ENCODE measurements at regions not wholly inside any gene's neighbourhood (a gene's known extent, or its start where the extent isn't known, plus 50 kb on each side); places are given as distances from the start of the nearest gene placed in this dataset.

DNA sequence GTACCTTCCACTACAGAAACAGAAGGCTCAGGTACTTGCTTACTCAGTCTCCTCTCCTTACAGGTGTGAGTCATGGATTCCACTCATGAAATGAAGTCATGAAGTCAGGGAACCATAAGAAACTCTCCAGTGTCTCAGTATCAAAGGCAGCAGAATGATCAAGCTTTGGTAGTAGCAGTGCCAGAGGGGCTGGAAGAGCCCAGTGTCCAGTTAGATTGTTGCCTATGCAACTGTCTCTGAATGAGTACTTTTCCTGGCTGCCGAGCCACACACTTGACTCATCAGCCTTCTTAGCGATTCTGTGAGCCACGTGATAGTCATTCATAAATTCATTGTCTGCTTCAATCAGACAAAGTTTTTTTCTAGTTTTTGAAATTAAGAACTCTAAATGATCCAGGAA, 52.2 kb upstream of the DTNBP1 start:
- Histone ChIP-seq H3K4me3 (ENCODE audit: low read depth in 1 of 2, low read length in 2 of 2) (no peak overlapping the region), H3K9me3 (ENCODE audit: control insufficient read depth in 1 of 2, low read length in 2 of 2) (peaks cover 0 to 7% of the 10 kb centered on the region in 2 donors), H3K27me3 (ENCODE audit: control insufficient read depth in 1 of 2, insufficient read depth in 2 of 2, low read length in 2 of 2) (no peaks in the 10 kb centered on the region), H3K4me1 (ENCODE audit: control insufficient read depth in 1 of 2, insufficient read depth in 2 of 2, low read length in 2 of 2) (no peaks in the 10 kb centered on the region), H3K27ac (ENCODE audit: low read depth, low read length) (no peak overlapping the region), H3K9ac (ENCODE audit: low read depth in 1 of 2, low read length in 2 of 2) (no peak overlapping the region), H3K36me3 (ENCODE audit: control insufficient read depth in 1 of 2, insufficient read depth in 2 of 2, low read length in 2 of 2) (no peaks in the 10 kb centered on the region)

DNA sequence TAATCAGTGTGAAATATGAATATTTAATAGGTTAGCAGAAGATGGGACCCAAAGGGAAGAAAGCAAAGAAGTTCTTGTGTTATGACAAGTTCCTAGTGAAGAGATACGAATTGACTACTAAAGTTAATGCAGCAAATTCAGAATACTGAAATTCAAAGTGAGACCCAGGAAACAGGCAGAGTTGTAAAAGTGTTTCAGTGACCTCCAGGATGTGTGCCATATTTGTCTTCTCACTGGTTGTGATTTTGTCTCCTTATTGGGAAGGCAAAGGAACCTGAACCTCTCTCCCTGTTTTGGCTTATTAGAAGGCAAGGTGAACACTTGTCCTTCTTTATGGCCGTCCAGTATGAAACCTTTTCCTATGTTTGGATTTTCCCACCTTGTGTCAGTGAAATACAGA, 51.8 kb upstream of the DTNBP1 start:
- Histone ChIP-seq H3K9me3 (ENCODE audit: control insufficient read depth in 1 of 2, low read length in 2 of 2) (peaks cover 0 to 7% of the 10 kb centered on the region in 2 donors), H3K27ac (ENCODE audit: low read depth, low read length) (no peak overlapping the region), H3K27me3 (ENCODE audit: control insufficient read depth in 1 of 2, insufficient read depth in 2 of 2, low read length in 2 of 2) (no peaks in the 10 kb centered on the region), H3K9ac (ENCODE audit: low read depth in 1 of 2, low read length in 2 of 2) (no peak overlapping the region), H3K4me3 (ENCODE audit: low read depth in 1 of 2, low read length in 2 of 2) (no peak overlapping the region), H3K4me1 (ENCODE audit: control insufficient read depth in 1 of 2, insufficient read depth in 2 of 2, low read length in 2 of 2) (no peaks in the 10 kb centered on the region), H3K36me3 (ENCODE audit: control insufficient read depth in 1 of 2, insufficient read depth in 2 of 2, low read length in 2 of 2) (no peaks in the 10 kb centered on the region)

DNA sequence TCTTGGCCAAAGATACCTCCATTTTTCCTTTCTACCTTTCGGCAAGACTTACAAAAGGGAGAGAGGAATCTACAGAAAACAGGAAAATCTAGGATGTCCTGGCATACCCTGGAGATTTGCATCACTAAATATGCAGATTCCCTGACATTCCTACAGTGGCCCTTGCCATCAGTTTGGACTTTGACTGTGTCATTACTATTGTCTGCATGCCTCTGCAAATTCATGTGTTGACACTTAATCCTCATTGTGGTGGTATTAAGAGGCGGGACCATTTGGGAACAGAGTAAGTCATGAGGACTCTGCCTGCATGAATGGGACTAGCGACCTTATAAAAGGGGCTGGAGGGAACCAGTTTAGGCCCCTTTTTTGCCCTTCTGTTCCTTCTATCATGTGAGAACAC, 50.5 kb upstream of the DTNBP1 start:
- Histone ChIP-seq H3K27ac (ENCODE audit: low read depth, low read length) (no peak overlapping the region), H3K4me1 (ENCODE audit: control insufficient read depth in 1 of 2, insufficient read depth in 2 of 2, low read length in 2 of 2) (no peaks in the 10 kb centered on the region), H3K27me3 (ENCODE audit: control insufficient read depth in 1 of 2, insufficient read depth in 2 of 2, low read length in 2 of 2) (no peaks in the 10 kb centered on the region), H3K9ac (ENCODE audit: low read depth in 1 of 2, low read length in 2 of 2) (no peak overlapping the region), H3K9me3 (ENCODE audit: control insufficient read depth in 1 of 2, low read length in 2 of 2) (peaks cover 0 to 7% of the 10 kb centered on the region in 2 donors), H3K4me3 (ENCODE audit: low read depth in 1 of 2, low read length in 2 of 2) (no peak overlapping the region), H3K36me3 (ENCODE audit: control insufficient read depth in 1 of 2, insufficient read depth in 2 of 2, low read length in 2 of 2) (no peaks in the 10 kb centered on the region)

DNA sequence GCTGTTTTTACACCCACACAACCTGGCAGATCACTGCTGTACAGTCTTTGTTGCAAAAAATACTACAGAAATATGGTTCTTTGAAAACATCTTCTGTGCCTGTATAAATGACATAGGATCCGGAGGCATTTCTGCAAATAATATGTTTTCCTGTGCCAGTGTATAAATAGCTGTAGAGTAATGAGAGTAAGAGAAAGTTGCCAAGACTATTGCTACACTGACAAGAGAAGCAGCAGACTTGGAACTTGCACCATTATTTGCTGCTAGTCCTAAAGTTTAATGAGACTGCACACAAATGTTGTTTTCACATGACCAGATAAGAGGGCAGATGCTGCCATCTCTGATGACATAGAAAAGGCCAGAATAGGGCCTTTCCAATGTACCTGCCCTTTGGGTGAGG, 50.0 kb upstream of the DTNBP1 start:
- H3K9ac ChIP-seq (ENCODE audit: low read depth in 1 of 2, low read length in 2 of 2): no peak overlapping the region
- H3K36me3 ChIP-seq (ENCODE audit: control insufficient read depth in 1 of 2, insufficient read depth in 2 of 2, low read length in 2 of 2): no peaks in the 10 kb centered on the region
- H3K4me1 ChIP-seq (ENCODE audit: control insufficient read depth in 1 of 2, insufficient read depth in 2 of 2, low read length in 2 of 2): no peaks in the 10 kb centered on the region
- H3K27me3 ChIP-seq (ENCODE audit: control insufficient read depth in 1 of 2, insufficient read depth in 2 of 2, low read length in 2 of 2): no peaks in the 10 kb centered on the region
- H3K9me3 ChIP-seq (ENCODE audit: control insufficient read depth in 1 of 2, low read length in 2 of 2): peaks cover 0 to 7% of the 10 kb centered on the region in 2 donors
- no peak overlapping the region for H3K27ac ChIP-seq (ENCODE audit: low read depth, low read length)
- H3K4me3 ChIP-seq (ENCODE audit: low read depth in 1 of 2, low read length in 2 of 2): no peak overlapping the region

Data from duodenal mucosa (tissue), 2 donors.